ENCODE measurements at regions not wholly inside any gene's neighbourhood (a gene's known extent, or its start where the extent isn't known, plus 50 kb on each side); places are given as distances from the start of the nearest gene placed in this dataset.
"Not testable (repeated sequence)": the region's sequence is repeated elsewhere in the genome, so short reads cannot be mapped to it uniquely, and the experiment has no call there.

GRCh38 chr7:56291-56913 lies 136.0 kb upstream of the FAM20C start:
- DNase-seq = no peak

DNA sequence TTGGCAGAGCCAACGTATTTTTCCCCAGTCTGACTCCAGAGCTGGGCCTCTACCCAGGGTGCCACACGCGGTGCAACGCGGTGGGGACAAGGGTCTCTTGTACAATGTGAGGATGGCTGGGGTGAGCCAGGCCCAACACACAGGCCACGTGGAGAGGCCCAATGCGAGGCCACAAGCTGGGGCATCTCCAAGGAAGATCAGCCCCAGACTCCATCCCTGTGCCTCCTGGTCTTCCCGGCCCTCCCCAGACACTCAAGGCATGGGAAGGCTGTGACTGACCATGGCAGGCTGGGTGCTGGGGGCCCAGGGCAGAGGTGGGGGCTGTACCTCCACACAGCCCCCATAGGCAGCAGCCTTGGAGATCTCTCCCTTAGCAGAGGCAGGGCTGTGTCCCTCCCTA lies 135.3 kb upstream of the FAM20C start:
- no peak for DNase-seq

DNA sequence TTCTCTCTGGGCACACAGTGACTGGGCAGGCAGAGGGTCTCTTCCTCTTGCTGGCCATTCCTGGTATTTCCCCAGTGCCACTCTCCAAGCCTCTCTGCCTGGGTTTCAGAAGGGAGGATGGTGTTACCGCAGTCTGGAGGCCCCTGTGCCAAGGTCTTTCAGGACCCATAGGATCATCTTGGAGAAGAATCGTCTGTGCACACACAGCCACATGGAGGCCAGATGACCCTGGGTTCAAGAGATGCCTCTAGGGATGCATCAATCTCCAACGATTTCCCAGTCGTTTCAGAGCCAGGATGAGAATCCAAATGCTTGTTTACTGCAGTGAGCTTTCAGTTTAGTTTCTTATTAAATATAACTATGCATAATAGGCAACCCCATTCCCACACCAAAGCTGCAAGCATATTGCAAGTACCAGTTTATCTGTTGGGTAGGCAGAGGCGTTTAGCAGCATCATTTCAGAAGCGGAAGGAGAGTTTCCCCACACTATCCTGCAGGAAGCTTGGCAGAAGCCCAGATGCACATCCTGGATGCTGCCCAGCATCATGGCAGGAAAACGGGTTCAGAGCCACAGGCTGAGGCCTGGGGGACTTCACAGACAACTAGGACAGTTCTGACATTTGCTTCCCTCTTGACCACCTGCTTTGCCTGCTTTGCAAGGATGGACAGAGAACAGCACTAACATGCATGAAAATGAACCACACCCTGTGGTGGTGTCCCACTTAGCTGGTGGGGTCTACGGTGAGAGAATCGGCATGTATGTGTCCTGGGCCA lies 134.7 kb upstream of the FAM20C start:
- DNase-seq = no peak

DNA sequence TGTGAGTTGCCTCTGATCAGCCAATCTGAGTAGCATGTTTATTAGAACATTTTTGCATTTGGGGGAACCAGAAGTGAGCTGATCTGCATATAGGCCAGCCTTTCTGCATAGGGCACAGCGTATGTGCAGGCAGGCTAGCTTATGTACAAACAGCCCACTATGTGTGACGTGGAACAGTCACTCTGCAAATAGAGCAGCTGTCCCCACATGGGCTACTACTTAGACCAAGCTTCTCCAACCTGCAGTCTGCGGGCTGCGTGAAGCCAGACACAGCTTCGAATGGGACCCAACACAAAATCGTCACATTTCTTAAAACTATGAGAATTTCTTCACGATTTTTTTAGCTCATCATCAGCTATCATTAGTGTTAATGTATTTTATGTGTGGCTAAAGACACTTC lies 134.1 kb upstream of the FAM20C start:
- no peak for DNase-seq

- DNase-seq = no peak
Measured at GRCh38 chr7:59079-60016, 133.0 kb upstream of the FAM20C start.

- no peak for DNase-seq
Measured at GRCh38 chr7:60017-60675, 132.2 kb upstream of the FAM20C start.

- no peak for DNase-seq
Measured at GRCh38 chr7:60706-61105, 131.7 kb upstream of the FAM20C start.

DNA sequence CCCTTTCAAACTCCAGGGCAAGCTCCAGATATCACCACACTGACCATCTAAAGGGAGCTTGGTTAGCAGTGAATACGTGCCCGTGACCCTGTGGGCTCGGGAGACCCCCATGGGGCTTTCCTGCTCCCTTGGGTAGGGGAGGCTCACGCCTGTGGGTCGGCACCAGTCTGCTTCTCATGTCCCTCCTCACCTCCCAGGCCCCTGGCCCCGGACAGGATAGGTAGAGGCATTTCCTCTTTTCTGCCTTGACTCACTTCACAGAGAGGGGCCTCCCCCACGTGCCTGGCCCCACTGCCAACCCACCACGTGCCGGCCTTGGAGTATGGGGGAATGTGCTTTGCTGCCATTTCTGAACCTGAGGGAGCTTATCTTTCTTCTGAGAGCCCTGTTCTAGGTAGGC lies 131.3 kb upstream of the FAM20C start:
- DNase-seq = no peak

GRCh38 chr7:61576-62360 lies 130.6 kb upstream of the FAM20C start:
- DNase-seq = no peak

- DNase-seq = no peak
Measured at GRCh38 chr7:62361-63116, 129.8 kb upstream of the FAM20C start.

DNA sequence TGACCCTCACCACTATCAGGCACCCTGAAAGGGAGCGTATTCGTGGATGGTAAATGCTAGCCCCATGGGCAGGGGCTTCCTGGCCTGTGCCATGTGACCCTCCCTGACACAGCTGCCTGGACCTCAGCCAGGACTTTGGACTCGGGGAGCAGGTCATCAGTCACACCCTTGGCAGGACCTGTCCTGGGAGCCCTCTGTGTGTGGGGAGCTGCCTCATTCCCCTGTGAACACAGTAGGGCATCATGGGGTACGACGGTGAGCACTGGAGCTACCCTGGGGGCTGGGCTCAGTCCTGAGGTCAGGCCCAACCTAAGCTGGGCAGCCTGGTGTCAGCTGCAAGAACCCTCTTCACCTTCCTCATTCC lies 129.3 kb upstream of the FAM20C start:
- DNase-seq = no peak

GRCh38 chr7:63521-64021 lies 128.8 kb upstream of the FAM20C start:
- no peak for DNase-seq

- DNase-seq = no peak
Measured at GRCh38 chr7:64098-64915, 128.1 kb upstream of the FAM20C start.

DNA sequence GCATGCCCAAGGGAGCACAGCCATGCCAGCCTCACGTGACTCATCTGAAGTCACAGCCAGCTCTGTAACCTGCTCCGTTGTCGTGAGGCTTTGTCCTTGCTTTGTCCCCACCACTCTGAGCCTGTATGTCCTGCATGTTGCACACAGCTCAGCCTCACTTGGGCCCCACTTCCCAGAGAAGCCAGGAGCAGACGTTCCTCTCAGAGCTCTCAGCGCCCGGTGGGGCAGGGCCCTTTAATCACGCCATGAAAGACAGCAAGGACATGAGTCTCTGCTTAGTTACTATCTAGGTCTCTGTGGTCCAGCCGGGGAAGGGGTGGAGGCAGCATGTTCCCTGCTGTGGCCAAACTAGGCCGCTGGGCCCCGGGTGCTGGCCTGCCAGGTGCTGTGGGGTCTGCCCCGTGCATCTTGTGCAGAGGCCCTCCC lies 127.4 kb upstream of the FAM20C start:
- no peak for DNase-seq

- DNase-seq = no peak
Measured at GRCh38 chr7:65554-65953, 126.8 kb upstream of the FAM20C start.

GRCh38 chr7:66296-66695 lies 126.1 kb upstream of the FAM20C start:
- DNase-seq = no peak

DNA sequence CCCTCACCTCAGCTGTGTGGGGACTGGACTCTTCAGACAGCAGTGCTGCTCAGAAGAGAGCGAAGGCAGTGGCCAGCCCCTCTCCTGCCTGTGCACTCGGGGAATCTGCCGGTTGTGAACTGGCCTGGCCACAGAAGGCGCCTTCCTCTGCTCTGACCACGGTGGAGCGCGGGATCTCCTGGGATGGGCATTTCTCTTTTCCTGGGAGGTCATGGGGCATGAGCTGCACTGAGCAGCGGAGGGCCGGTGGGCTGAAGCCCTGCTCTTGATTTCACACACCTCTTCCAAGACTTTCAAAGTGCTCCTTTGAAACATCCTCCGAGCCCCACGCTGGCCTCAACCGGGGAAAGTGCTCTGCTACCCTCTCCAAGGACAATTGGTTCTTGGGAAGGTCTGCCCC lies 125.6 kb upstream of the FAM20C start:
- DNase-seq = no peak

DNA sequence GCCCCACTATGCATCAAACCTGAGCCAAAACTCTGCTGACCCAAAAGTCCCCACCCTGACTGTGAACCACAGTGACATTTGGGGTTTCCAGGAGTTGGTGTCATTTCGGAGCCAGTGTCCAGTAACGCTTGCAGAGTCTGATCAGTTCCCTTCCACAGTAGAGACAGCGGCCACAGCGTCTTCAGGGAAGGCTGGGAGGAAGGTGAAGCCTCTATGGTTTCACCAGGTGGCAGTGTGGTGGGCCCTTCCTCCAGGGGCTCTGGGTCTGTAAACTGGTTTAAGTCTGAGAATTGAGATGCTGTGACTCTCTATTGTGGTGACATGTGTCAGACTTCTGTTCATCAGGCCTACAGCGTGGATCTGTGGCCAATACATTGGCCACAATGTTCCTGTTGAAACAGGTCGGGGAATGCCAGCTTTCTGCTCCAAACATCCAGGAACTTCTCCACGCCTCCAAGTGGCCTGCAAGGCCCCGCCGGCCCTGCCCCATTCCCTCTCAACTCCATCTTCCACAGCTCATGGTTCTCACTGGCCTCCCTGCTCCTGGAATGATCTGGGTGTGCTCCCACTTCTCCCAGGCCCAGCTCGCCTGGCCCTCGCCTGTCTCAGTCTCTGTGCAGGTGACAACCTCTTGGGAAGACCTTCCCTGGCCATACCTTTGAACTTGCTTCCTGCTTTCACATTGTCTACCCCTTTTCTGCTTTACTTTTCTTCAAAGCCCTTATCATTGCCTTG lies 124.5 kb upstream of the FAM20C start:
- DNase-seq = no peak

DNA sequence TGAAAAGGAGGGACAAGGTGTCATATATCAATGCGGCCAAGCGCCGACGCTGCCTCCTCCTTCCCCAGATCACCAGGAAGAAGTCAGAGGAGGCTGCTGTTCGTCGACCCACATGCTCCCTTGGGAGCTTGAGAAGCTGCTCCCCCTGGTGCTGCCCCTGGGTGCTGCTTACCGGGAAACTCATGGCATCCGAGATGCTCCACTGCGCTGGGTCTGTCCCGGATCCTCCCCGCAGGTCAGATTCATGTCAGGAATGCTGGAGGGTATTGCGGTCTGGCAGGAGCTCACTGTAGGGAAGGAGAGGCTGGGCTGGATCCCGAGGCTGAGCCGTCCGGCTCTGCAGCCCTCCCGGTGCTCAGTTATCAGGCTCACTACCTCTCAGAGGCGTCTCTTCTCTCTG lies 123.7 kb upstream of the FAM20C start:
- DNase-seq = no peak

- DNase-seq = not testable (repeated sequence)
Measured at GRCh38 chr7:69052-69451, 123.3 kb upstream of the FAM20C start.

All from 8988T (cell line).